H1 (cell line): ENCODE measurements at regions not wholly inside any gene's neighbourhood (a gene's known extent, or its start where the extent isn't known, plus 50 kb on each side); places are given as distances from the start of the nearest gene placed in this dataset.
"Not testable (repeated sequence)": the region's sequence is repeated elsewhere in the genome, so short reads cannot be mapped to it uniquely, and the experiment has no call there.

Source experiments
- CTCF ChIA-PET: fragments of 300-600 bp; sonication (Branson Sonifier 250); formaldehyde crosslinking; loops from one replicate; lab custom pipeline; 2021; ENCODE audit not compliant: partially characterized antibody; lab: Charles Lee
- POLR2A ChIA-PET: fragments of 300-600 bp; sonication (Branson Sonifier 250); formaldehyde crosslinking; loops from one replicate; lab custom pipeline; 2021; ENCODE audit warnings: inconsistent platforms; ENCODE audit not compliant: partially characterized antibody; lab: Charles Lee
- DNase-seq, 2 experiments: peaks; one replicate each; pipeline versions ENCODE4 v3.0.0 to v3.0.0-alpha.2; 2010 to 2022; ENCODE audit warnings: low spot score in 2 of 2, low read depth in 1 of 2, mixed read lengths in 1 of 2
- FAIRE-seq: peaks from 2 replicates; lab custom pipeline; 2011; peaks lifted over from hg19 to GRCh38; lab: Jason Lieb, UNC
- H2AFZ ChIP-seq: 2 replicates; pipeline ENCODE4 v1.8.1; 2012; ENCODE audit warnings: low read length, inconsistent platforms
- H2AK5ac ChIP-seq: 2 replicates; pipeline ENCODE4 v1.6.1; 2013; ENCODE audit warnings: low read depth, low read length
- H2BK120ac ChIP-seq: replicated peaks from 2 replicates; pipeline ENCODE3; 2013; ENCODE audit warnings: low read depth, low read length, inconsistent platforms
- H2BK12ac ChIP-seq: 2 replicates; pipeline ENCODE4 v1.6.1; 2013; ENCODE audit warnings: low read depth, low read length
- H2BK15ac ChIP-seq: 2 replicates; pipeline ENCODE4 v1.6.1; 2013; ENCODE audit warnings: low read length
- H2BK20ac ChIP-seq: 2 replicates; pipeline ENCODE4 v1.6.1; 2013; ENCODE audit warnings: low read length
- H2BK5ac ChIP-seq: 2 replicates; pipeline ENCODE4 v1.6.1; 2013; ENCODE audit warnings: low read depth, low read length
- H3K14ac ChIP-seq: 2 replicates; pipeline ENCODE4 v1.6.1; 2013; ENCODE audit warnings: inconsistent platforms; ENCODE audit not compliant: insufficient read length
- H3K18ac ChIP-seq: 2 replicates; pipeline ENCODE4 v1.6.1; 2013; ENCODE audit warnings: low read length; ENCODE audit errors: extremely low read depth
- H3K23ac ChIP-seq: 2 replicates; pipeline ENCODE4 v1.6.1; 2013; ENCODE audit warnings: inconsistent platforms; ENCODE audit not compliant: insufficient read length
- H3K23me2 ChIP-seq: 2 replicates; pipeline ENCODE4 v1.6.1; 2013; ENCODE audit warnings: low read depth, low read length
- H3K27ac ChIP-seq: 2 replicates; pipeline ENCODE4 v1.6.1; 2011; ENCODE audit warnings: low read depth, low read length, inconsistent platforms
- H3K27me3 ChIP-seq, 4 experiments: replicated peaks in 1 of 4; 1 replicate in 1 of 4; 2 replicates in 3 of 4; pipeline versions ENCODE4 v1.6.1 to v1.8.1; 2011 to 2013; ENCODE audit warnings: low read length in 3 of 4, mild to moderate bottlenecking in 3 of 4, inconsistent platforms in 2 of 4, mixed read lengths in 2 of 4, moderate library complexity in 1 of 4; ENCODE audit not compliant: control insufficient read depth in 3 of 4, insufficient read depth in 3 of 4; ENCODE audit errors: extremely low read depth in 1 of 4
- H3K36me3 ChIP-seq, 4 experiments: 2 replicates each; pipeline versions ENCODE4 v1.6.1 to v1.8.1; 2011 to 2013; ENCODE audit warnings: mild to moderate bottlenecking in 4 of 4, low read length in 3 of 4, moderate library complexity in 2 of 4, control low read depth in 1 of 4, inconsistent platforms in 1 of 4; ENCODE audit not compliant: insufficient read depth in 4 of 4, control insufficient read depth in 2 of 4
- H3K4ac ChIP-seq: replicated peaks from 2 replicates; pipeline ENCODE3; 2013; ENCODE audit warnings: low read length, low read depth, mixed read lengths, inconsistent platforms; ENCODE audit not compliant: insufficient read length
- H3K4me1 ChIP-seq, 4 experiments: replicated peaks in 1 of 4; 1 replicate in 1 of 4; 2 replicates in 3 of 4; pipeline versions ENCODE4 v1.6.1 to v1.8.1; 2011 to 2013; ENCODE audit warnings: low read length in 3 of 4, inconsistent platforms in 2 of 4, mixed read lengths in 1 of 4; ENCODE audit not compliant: insufficient read depth in 4 of 4, control insufficient read depth in 3 of 4
- H3K4me2 ChIP-seq, 2 experiments: 2 replicates each; pipeline versions ENCODE4 v1.6.1 to v1.8.1; 2011 to 2013; ENCODE audit warnings: low read depth in 2 of 2, low read length in 2 of 2, control low read depth in 1 of 2, inconsistent platforms in 1 of 2, mild to moderate bottlenecking in 1 of 2; ENCODE audit not compliant: insufficient read depth in 1 of 2
- H3K4me3 ChIP-seq, 4 experiments: fragments of 200-600, 300-600 bp in 1 of 4; sonication (generic), shearing (Covaris generic), sonication (Bioruptor Twin) in 1 of 4; 2 replicates each; pipeline versions ENCODE4 v1.5.1 to v1.8.1; 2011 to 2016; ENCODE audit warnings: low read length in 4 of 4, low read depth in 3 of 4, control low read depth in 2 of 4, inconsistent platforms in 2 of 4, mild to moderate bottlenecking in 2 of 4, mixed read lengths in 1 of 4, moderate library complexity in 1 of 4; ENCODE audit not compliant: insufficient read depth in 2 of 4; ENCODE audit errors: extremely low read depth in 1 of 4
- H3K56ac ChIP-seq: replicated peaks from 2 replicates; pipeline ENCODE3; 2013; ENCODE audit warnings: low read depth, mild to moderate bottlenecking, mixed read lengths, low read length, inconsistent platforms; ENCODE audit not compliant: insufficient read length
- H3K79me1 ChIP-seq: 2 replicates; pipeline ENCODE4 v1.6.1; 2013; ENCODE audit warnings: low read depth, low read length, control low read depth
- H3K79me2 ChIP-seq, 2 experiments: 2 replicates each; pipeline versions ENCODE4 v1.6.1 to v1.8.1; 2012 to 2013; ENCODE audit warnings: low read length in 2 of 2, mild to moderate bottlenecking in 2 of 2, inconsistent platforms in 1 of 2; ENCODE audit not compliant: insufficient read depth in 2 of 2, control insufficient read depth in 1 of 2
- H3K9ac ChIP-seq, 4 experiments: replicated peaks in 1 of 4; 1 replicate in 1 of 4; 2 replicates in 3 of 4; pipeline versions ENCODE4 v1.6.1 to v1.8.1; 2011 to 2013; ENCODE audit warnings: low read depth in 3 of 4, low read length in 3 of 4, control low read depth in 2 of 4, mild to moderate bottlenecking in 2 of 4, moderate library complexity in 2 of 4, inconsistent platforms in 1 of 4; ENCODE audit errors: extremely low read depth in 1 of 4
- H3K9me3 ChIP-seq, 2 experiments: 2 replicates each; pipeline versions ENCODE4 v1.6.1 to v1.8.1; 2012 to 2013; ENCODE audit warnings: mild to moderate bottlenecking in 2 of 2, moderate library complexity in 2 of 2, control low read depth in 1 of 2, inconsistent platforms in 1 of 2, low read depth in 1 of 2, low read length in 1 of 2, mixed read lengths in 1 of 2; ENCODE audit not compliant: insufficient read depth in 2 of 2
- H4K20me1 ChIP-seq, 2 experiments: replicated peaks in 1 of 2; 2 replicates each; pipeline versions ENCODE3 to v1.8.1; 2011 to 2013; ENCODE audit warnings: inconsistent platforms in 2 of 2, low read length in 2 of 2, mild to moderate bottlenecking in 1 of 2; ENCODE audit not compliant: insufficient read depth in 2 of 2, control insufficient read depth in 1 of 2
- H4K5ac ChIP-seq: 2 replicates; pipeline ENCODE4 v1.6.1; 2013; ENCODE audit warnings: low read length, low read depth, mixed read lengths, inconsistent platforms; ENCODE audit not compliant: insufficient read length
- H4K8ac ChIP-seq: 2 replicates; pipeline ENCODE4 v1.8.0; 2013; ENCODE audit warnings: mild to moderate bottlenecking, moderate library complexity, low read length, inconsistent platforms; ENCODE audit not compliant: insufficient read depth; ENCODE audit errors: extremely low read depth
- H4K91ac ChIP-seq: replicated peaks from 2 replicates; pipeline ENCODE3; 2013; ENCODE audit warnings: low read length, mixed read lengths, inconsistent platforms; ENCODE audit not compliant: insufficient read length
- WGBS, 2 experiments: shearing (Covaris generic) in 1 of 2; methylation state at CpG; one replicate each; pipeline versions ENCODE4 v1.1.6 to v1.1.7; 2013 to 2015; ENCODE audit warnings: low lambda C conversion rate in 2 of 2, mixed read lengths in 2 of 2, inconsistent platforms in 1 of 2, low coverage in 1 of 2, missing lambda C conversion rate in 1 of 2; ENCODE audit not compliant: insufficient replicate concordance in 2 of 2, insufficient coverage in 1 of 2, insufficient read length in 1 of 2; ENCODE audit errors: extremely low coverage in 1 of 2, missing lambda C conversion rate in 1 of 2; 5-methylcytosine and 5-hydroxymethylcytosine counted together

DNA sequence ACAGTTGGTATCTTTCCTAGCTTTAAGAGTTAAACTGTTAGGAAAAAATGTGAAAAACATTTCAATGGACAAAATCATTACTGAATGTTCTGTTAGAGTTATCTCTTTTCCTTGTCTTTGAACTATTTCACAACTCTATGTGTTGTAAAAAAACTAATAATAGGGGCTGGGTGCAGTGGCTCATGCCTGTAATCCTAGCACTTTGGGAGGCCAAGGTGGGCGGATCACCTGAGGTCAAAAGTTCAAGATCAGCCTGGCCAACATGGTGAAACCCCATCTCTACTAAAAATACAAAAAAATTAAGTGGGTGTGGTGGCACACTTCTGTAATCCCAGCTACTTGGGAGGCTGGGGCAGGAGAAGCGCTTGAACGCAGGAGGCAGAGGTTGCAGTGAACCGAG, 184.0 kb upstream of the P2RY1 start:
- H3K23me2 ChIP-seq, H3K9me3 ChIP-seq, CTCF ChIA-PET, DNase-seq, H3K4me2 ChIP-seq, H3K79me1 ChIP-seq, H2AK5ac ChIP-seq, H2BK12ac ChIP-seq, H3K79me2 ChIP-seq, H4K5ac ChIP-seq, H3K56ac ChIP-seq, H3K4me1 ChIP-seq, H4K20me1 ChIP-seq, H3K4me3 ChIP-seq, POLR2A ChIA-PET, H2BK120ac ChIP-seq, H2BK5ac ChIP-seq, H3K9ac ChIP-seq, H3K27me3 ChIP-seq, H4K91ac ChIP-seq, H3K23ac ChIP-seq, H2AFZ ChIP-seq, H3K14ac ChIP-seq, H3K36me3 ChIP-seq, H2BK20ac ChIP-seq, H2BK15ac ChIP-seq, H3K27ac ChIP-seq, H3K18ac ChIP-seq, H4K8ac ChIP-seq, H3K4ac ChIP-seq, FAIRE-seq: not testable (repeated sequence)
- 94% methylated on average over 4 of the region's 4 CpGs; no CpG with 5 or more reads in 1 of the 2 experiments for WGBS, 2 experiments
